GM20431 (cell line): ENCODE measurements at regions not wholly inside any gene's neighbourhood (a gene's known extent, or its start where the extent isn't known, plus 50 kb on each side); places are given as distances from the start of the nearest gene placed in this dataset.
"Not testable (repeated sequence)": the region's sequence is repeated elsewhere in the genome, so short reads cannot be mapped to it uniquely, and the experiment has no call there.

Experiments
- in situ Hi-C: fragments of 300-500 bp; cut with MseI, MboI; formaldehyde crosslinking; loops from one replicate; pipeline ENCODE4 v1.15.0; 2020; ENCODE audit warnings: low sequenced_read_pairs; ENCODE audit not compliant: unreplicated experiment

DNA sequence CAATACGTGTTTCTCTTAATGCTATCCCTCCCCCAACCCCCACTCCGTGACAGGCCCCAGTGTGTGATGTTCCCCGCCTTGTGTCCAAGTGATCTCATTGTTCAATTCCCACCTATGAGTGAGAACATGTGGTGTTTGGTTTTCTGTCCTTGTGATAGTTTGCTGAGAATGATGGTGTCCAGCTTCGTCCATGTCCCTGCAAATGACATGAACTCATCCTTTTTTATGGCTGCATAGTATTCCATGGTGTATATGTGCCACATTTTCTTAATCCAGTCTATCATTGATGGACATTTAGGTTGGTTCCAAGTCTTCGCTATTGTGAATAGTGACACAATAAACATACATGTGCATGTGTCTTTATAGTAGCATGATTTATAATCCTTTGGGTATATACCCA is 52.5 kb downstream of the KIAA0408 start:
- in situ Hi-C loops: loop anchor here (25.0 kb wide), 1 partner anchor 94 kb away; no protein-coding TSS in a partner anchor

DNA sequence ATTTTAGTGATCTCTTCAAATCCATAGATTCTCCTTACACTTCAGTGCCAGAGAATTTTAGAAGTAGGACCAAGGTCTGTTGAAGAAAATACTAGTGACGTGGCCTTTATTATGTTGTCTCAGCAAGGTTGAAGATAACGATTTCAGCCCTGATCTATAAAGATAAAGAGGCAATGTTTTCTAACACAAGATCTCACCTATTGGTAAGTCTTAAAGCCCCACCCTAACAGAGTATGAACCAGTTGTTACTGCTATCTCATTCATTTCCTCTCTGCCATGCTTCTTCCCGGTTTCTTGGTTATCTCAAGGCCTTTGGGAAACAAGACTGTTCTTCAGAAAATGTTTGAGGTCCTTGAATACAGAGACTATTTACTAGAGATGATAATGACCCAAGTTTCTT is 53.1 kb downstream of the KIAA0408 start:
- in situ Hi-C loops: loop anchor here (25.0 kb wide), 1 partner anchor 94 kb away; no protein-coding TSS in a partner anchor

DNA sequence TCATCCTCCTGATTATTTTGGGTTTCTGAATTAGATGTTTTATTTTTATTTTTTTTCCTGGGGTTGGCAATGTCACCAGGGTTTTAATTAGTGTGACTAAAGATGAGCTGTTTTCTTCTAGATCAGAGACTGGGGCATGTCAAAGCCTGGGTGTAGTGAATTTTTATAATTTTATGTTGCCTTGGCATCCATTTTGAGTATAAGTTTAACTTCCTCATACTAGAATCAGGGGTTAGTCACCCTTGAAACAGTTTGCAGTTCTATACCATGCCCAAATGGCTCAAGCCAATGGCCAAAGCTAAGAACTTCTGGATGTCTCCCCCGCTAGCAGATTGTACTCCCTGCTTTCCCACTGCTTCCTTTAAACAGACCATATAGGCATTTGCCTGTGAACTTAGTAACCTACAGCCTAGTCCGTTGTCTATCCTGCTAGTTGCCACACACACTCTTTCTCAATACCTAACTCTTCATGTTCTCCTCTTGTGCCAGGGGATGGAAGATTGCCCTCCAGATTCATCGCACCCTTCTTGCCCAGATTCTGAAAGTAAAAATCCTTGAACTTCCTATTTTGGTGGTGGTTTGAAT is 54.5 kb downstream of the KIAA0408 start:
- in situ Hi-C loops: loop anchor here (25.0 kb wide), 1 partner anchor 92 kb away; no protein-coding TSS in a partner anchor

DNA sequence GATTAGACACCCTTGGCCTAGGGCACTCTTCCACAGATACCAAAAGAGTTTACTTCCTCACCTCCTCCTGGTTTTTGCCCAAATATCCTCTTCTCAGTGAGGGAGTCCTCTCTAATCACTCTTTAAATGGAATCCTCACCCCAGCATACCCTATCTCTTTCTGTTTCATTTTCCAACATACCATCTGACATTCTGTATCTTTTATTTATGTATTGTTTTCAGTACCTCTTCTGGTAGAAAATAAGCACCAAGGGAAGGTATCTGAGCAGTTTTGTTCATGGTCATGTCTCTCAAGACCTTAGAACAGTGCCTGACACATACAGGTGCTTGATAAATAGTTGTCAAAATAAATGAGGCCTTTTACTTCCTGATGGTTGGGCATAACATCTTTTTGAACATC is 55.1 kb downstream of the KIAA0408 start:
- in situ Hi-C loops: loop anchor here (25.0 kb wide), 1 partner anchor 92 kb away; no protein-coding TSS in a partner anchor

DNA sequence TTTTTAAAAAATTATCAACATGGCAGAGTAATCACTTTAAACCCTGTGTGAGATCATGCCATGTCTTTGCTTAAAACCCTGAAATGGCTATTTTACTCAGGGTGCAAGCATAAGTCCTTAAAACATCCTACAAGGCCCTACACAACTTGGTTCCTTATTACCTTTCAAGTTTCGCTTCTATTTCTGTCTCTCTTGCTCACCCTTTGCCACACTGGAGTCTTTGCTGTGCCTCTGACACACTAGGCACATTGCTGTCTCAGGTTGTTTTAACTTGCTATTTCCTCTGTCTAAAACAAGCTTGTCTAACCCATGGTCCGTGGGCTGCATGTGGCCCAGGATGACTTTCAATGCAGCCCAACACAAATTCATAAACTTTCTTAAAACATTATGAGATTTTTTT is 55.6 kb downstream of the KIAA0408 start:
- in situ Hi-C loops: loop anchor here (25.0 kb wide), 1 partner anchor 91 kb away; no protein-coding TSS in a partner anchor

DNA sequence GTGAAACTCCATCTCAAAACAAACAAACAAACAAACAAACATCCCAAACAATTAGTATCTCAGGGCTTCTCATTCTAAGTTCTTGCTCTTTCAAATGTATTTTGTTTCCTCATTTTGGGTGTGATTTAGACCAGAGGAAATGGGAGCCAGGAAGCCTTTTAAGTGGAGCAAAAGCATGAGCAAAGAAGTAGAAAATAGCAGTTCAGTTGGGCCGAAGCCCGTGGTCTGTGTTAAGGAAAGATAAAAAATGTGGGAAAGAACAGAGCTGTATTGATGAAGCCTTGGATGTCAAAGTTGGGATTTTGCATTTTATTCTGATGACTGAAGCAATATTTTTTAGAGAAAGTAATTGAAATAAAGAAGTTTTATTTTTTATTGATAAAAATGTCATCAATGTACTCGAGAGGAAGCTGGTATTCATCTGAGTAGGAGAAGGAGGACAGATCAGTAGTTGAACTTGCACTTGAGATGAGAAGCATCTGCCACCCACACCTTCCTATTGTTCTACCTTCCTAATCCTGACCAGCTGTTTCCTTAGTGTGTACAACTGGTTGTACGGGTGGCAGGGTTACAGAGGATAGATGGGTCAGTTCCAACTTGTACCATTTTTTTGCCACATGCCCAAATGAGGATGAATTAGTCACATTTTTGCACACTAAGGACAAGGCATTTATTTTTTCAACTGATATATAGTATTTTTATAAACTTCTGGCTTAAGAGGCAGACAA is 56.1 kb downstream of the KIAA0408 start:
- in situ Hi-C loops: loop anchor here (25.0 kb wide), 1 partner anchor 91 kb away; no protein-coding TSS in a partner anchor

DNA sequence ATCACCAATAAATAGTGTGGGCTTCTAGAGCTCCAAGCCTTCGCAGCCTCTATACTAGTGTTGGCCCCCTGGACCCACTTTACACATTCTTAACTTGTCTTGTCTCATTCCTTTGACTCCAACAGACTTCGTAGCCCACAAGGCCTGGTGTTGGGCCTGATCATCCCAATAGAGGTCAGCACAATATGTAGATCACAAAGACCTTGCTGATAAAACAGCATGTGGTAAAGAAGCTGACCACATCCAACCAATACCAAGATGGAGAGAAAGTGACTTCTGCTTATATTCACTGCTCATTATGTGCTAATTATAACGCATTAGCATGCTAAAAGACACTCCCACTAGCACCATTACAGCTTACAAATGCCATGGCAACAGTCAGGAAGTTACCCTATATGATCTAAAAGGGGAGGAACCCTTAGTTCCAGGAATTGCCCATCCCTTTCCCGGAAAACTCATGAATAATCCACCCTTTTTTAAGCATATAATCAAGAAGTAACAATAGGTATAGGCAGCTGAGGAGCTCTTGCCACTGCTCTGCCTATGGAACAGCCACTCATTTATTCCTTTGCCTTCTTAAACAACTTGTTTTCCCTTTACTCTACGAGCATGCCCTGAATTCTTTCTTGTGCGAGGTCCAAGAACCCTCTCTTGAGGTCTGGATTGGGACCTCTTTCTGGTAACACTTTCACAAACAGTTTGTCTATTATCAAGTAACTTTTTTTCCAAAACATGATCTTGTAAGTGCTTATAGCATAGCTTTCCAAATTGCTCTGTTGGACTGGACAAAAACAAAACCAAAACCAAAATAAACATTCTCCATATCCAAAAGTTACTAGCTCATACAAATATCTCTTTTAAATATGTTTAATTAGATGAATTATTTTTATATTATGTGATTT is 54.6 kb upstream of the ECHDC1 start:
- in situ Hi-C loops: no loop called here

DNA sequence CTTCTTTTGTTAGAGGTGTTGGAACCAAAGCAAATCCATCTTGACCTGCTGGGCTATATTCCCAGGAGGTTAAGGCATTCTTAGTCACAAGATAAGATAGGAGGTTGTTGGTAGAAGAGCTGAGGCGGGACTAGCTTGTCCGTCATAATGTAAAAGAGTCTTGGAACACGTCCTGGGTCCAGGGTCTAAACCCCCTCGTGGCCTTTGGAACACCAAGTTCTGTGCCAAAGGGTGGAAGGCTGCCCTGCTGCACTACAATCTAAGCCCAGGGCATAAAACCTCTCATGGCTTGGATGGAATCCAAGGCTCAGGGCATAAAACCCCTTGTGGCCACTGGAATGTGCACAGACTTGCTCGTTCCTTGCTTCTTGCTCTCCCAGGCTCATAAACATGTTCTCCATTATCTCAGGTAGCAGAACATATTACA is 53.8 kb upstream of the ECHDC1 start:
- in situ Hi-C loops: not testable (repeated sequence)
